ENCODE measurements at regions not wholly inside any gene's neighbourhood (a gene's known extent, or its start where the extent isn't known, plus 50 kb on each side); places are given as distances from the start of the nearest gene placed in this dataset.
"Not testable (repeated sequence)": the region's sequence is repeated elsewhere in the genome, so short reads cannot be mapped to it uniquely, and the experiment has no call there.

GRCh38 chrX:19243431-19243830 lies 100.3 kb upstream of the PDHA1 start:
- ATAC-seq: no peak

GRCh38 chrX:19244921-19245320 lies 98.8 kb upstream of the PDHA1 start:
- not testable (repeated sequence) for ATAC-seq

GRCh38 chrX:19245711-19246269 lies 97.9 kb upstream of the PDHA1 start:
- no peak for ATAC-seq

- no peak for ATAC-seq
These were observed 86.7 kb upstream of the PDHA1 start for GRCh38 chrX:19256986-19257385.

GRCh38 chrX:19261026-19261425 lies 82.7 kb upstream of the PDHA1 start:
- ATAC-seq: not testable (repeated sequence)

GRCh38 chrX:19270727-19271126 lies 73.0 kb upstream of the PDHA1 start:
- ATAC-seq: no peak

- no peak for ATAC-seq
These were observed 71.3 kb upstream of the PDHA1 start for GRCh38 chrX:19272452-19272851.

- ATAC-seq: no peak
These were observed 63.1 kb upstream of the PDHA1 start for GRCh38 chrX:19280636-19281035.

- ATAC-seq: no peak
These were observed 62.5 kb upstream of the PDHA1 start for GRCh38 chrX:19281256-19281655.

GRCh38 chrX:19283597-19284339 lies 60.0 kb upstream of the PDHA1 start:
- ATAC-seq: no peak

GRCh38 chrX:19285857-19286256 lies 57.9 kb upstream of the PDHA1 start:
- no peak for ATAC-seq

GRCh38 chrX:19291086-19291485 lies 52.6 kb upstream of the PDHA1 start:
- no peak for ATAC-seq

GRCh38 chrX:19293606-19294325 lies 50.0 kb upstream of the PDHA1 start:
- ATAC-seq: no peak

Data from activated CD4-positive, CD25-positive, alpha-beta regulatory T cell treated with anti-CD3 and anti-CD28 coated beads, Interleukin-2, amount 50 U/mL, for 24 hours (primary cell).